Activated CD8-positive, alpha-beta memory T cell treated with anti-CD3 and anti-CD28 coated beads for 48 hours (primary cell): ENCODE measurements at regions not wholly inside any gene's neighbourhood (a gene's known extent, or its start where the extent isn't known, plus 50 kb on each side); places are given as distances from the start of the nearest gene placed in this dataset.

Source experiments
- DNase-seq, 3 experiments: peaks; one replicate each; pipeline ENCODE4 v3.0.0-alpha.2; 2020; ENCODE audit warnings: low read depth in 2 of 3, low spot score in 2 of 3

GRCh38 chr6:145032562-145033145, 702.7 kb downstream of the EPM2A start:
- no peak for DNase-seq

GRCh38 chr6:145034664-145035063, 700.7 kb downstream of the EPM2A start:
- no peak for DNase-seq

- no peak for DNase-seq
Measured at GRCh38 chr6:145036236-145036635, 699.1 kb downstream of the EPM2A start.

GRCh38 chr6:145036848-145037567, 698.3 kb downstream of the EPM2A start:
- DNase-seq = no peak

GRCh38 chr6:145042559-145042958, 692.8 kb downstream of the EPM2A start:
- DNase-seq = no peak

- no peak for DNase-seq
Measured at GRCh38 chr6:145043926-145044500, 691.3 kb downstream of the EPM2A start.

GRCh38 chr6:145044641-145045246, 690.6 kb downstream of the EPM2A start:
- no peak for DNase-seq

- no peak for DNase-seq
Measured at GRCh38 chr6:145045582-145045981, 689.7 kb downstream of the EPM2A start.

- no peak for DNase-seq
Measured at GRCh38 chr6:145047891-145048290, 687.4 kb downstream of the EPM2A start.

- no peak for DNase-seq
Measured at GRCh38 chr6:145051661-145052060, 683.7 kb downstream of the EPM2A start.

GRCh38 chr6:145055567-145055966, 679.8 kb downstream of the EPM2A start:
- no peak for DNase-seq

- DNase-seq = no peak
Measured at GRCh38 chr6:145060714-145061113, 674.6 kb downstream of the EPM2A start.

GRCh38 chr6:145063091-145063490, 672.2 kb downstream of the EPM2A start:
- no peak for DNase-seq

GRCh38 chr6:145067430-145067829, 667.9 kb downstream of the EPM2A start:
- no peak for DNase-seq

- no peak for DNase-seq
Measured at GRCh38 chr6:145068577-145068976, 666.7 kb downstream of the EPM2A start.

- DNase-seq = no peak
Measured at GRCh38 chr6:145069966-145070365, 665.4 kb downstream of the EPM2A start.

GRCh38 chr6:145070791-145071190, 664.5 kb downstream of the EPM2A start:
- DNase-seq = no peak

GRCh38 chr6:145071836-145072235, 663.5 kb downstream of the EPM2A start:
- no peak for DNase-seq

- DNase-seq = no peak
Measured at GRCh38 chr6:145073811-145074210, 661.5 kb downstream of the EPM2A start.

GRCh38 chr6:145074805-145075204, 660.5 kb downstream of the EPM2A start:
- DNase-seq = no peak

GRCh38 chr6:145075425-145075824, 659.9 kb downstream of the EPM2A start:
- DNase-seq = no peak
